ENCODE measurements at regions not wholly inside any gene's neighbourhood (a gene's known extent, or its start where the extent isn't known, plus 50 kb on each side); places are given as distances from the start of the nearest gene placed in this dataset.

DNA sequence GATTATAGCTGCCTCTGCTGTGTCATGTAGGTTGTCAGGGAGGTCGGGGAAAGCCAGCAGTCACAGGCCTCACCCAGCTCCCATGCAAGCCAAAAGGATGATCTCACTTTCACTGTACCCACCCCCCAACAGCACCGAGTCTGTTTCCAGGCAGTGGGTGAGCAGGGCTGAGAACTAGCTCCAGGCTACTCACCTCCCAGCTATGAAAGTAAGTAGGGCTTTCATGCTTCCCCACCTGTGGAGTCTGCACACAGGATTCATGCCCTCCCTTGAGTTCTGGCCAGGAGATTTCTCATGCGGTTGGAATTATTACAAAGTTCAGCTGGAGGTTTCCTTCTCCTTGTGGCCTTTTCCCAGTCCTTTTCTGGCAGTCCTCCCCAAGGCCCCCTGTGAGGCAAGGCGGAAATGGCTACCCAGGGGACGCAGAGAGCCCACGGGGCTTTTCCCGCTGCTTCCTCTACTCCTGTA is 356.2 kb downstream of the SV2B start:
- TF ChIP-seq, protein P1, sequence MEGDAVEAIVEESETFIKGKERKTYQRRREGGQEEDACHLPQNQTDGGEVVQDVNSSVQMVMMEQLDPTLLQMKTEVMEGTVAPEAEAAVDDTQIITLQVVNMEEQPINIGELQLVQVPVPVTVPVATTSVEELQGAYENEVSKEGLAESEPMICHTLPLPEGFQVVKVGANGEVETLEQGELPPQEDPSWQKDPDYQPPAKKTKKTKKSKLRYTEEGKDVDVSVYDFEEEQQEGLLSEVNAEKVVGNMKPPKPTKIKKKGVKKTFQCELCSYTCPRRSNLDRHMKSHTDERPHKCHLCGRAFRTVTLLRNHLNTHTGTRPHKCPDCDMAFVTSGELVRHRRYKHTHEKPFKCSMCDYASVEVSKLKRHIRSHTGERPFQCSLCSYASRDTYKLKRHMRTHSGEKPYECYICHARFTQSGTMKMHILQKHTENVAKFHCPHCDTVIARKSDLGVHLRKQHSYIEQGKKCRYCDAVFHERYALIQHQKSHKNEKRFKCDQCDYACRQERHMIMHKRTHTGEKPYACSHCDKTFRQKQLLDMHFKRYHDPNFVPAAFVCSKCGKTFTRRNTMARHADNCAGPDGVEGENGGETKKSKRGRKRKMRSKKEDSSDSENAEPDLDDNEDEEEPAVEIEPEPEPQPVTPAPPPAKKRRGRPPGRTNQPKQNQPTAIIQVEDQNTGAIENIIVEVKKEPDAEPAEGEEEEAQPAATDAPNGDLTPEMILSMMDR (IDR thresholded peaks at IDR 0.05; ENCODE audit: extremely low read depth, low read depth, low read length): no peak
- H3K36me3 ChIP-seq (ENCODE audit: insufficient read depth, low read length): no peaks in the 10 kb centered on the region
- H3K27ac ChIP-seq (ENCODE audit: low read depth, low read length): peak overlapping the region; percentile 8
- H3K4me3 ChIP-seq (ENCODE audit: insufficient read depth, low read length): no peak overlapping the region
- peak overlapping the region; percentile 20 for H3K4me2 ChIP-seq (ENCODE audit: insufficient read depth, low read length)
- no peaks in the 10 kb centered on the region for H3K27me3 ChIP-seq (ENCODE audit: insufficient read depth, low read length)
- no peak for DNase-seq (ENCODE audit: insufficient read length, low spot score, missing footprints)
- H3K79me2 ChIP-seq (ENCODE audit: insufficient read depth, low read length): no peaks in the 10 kb centered on the region
- no peaks in the 10 kb centered on the region for H3K9me3 ChIP-seq (ENCODE audit: low read depth, low read length)
- peaks cover 10% of the 10 kb centered on the region for H3K4me1 ChIP-seq (ENCODE audit: insufficient read depth, low read length)
- H2AFZ ChIP-seq (ENCODE audit: low read length): peak overlapping the region; percentile 38
- H4K20me1 ChIP-seq (ENCODE audit: insufficient read depth, low read length): no peaks in the 10 kb centered on the region

DNA sequence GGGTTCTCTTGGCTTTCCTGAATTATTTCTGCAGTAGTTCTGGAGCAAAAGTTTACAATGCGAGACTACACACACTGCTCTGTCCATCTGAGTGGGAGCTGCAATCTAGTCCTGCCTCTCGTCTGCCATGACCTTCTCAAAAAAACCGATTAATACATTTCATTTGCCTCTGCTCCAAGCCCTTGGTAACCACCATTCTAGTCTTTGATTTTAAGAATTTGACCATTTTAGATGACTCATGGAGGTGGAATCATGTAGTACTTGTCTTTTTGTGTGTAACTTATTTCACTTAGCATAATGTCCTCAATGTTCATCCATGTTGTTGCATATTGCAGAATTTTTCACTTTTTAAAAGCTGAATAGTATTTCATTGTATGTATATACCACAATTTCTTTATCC is 356.9 kb downstream of the SV2B start:
- H3K4me1 ChIP-seq (ENCODE audit: insufficient read depth, low read length): peaks cover 10% of the 10 kb centered on the region
- no peaks in the 10 kb centered on the region for H3K79me2 ChIP-seq (ENCODE audit: insufficient read depth, low read length)
- no peaks in the 10 kb centered on the region for H3K9me3 ChIP-seq (ENCODE audit: low read depth, low read length)
- H3K4me2 ChIP-seq (ENCODE audit: insufficient read depth, low read length): peak overlapping the region; percentile 20
- TF ChIP-seq, protein P1 (IDR thresholded peaks at IDR 0.05; ENCODE audit: extremely low read depth, low read depth, low read length): no peak
- no peak overlapping the region for H3K4me3 ChIP-seq (ENCODE audit: insufficient read depth, low read length)
- H3K27me3 ChIP-seq (ENCODE audit: insufficient read depth, low read length): no peaks in the 10 kb centered on the region
- H4K20me1 ChIP-seq (ENCODE audit: insufficient read depth, low read length): no peaks in the 10 kb centered on the region
- H3K36me3 ChIP-seq (ENCODE audit: insufficient read depth, low read length): no peaks in the 10 kb centered on the region
- no peak overlapping the region for H2AFZ ChIP-seq (ENCODE audit: low read length)
- DNase-seq (ENCODE audit: insufficient read length, low spot score, missing footprints): no peak
- H3K27ac ChIP-seq (ENCODE audit: low read depth, low read length): peak overlapping the region; percentile 4

DNA sequence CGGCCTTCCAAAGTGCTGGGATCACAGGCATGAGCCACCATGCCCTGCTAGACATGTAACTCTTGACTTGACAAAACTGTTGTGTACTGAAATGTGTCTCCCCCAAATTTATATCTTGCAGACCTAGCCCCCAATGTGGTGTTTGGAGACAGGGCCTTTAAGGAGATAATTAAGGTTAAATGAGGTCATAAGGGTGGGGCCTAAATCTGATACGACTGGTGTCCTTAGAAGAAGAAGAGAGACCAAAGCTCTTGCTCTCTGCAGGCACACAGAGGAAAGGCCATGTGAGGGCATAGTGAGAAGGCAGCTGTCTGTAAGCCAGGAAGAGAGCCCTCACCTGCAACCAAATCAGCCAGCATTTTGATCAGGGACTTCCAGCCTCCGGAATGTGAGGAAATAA is 361.3 kb downstream of the SV2B start:
- Histone ChIP-seq H3K9me3 (ENCODE audit: low read depth, low read length) (no peaks in the 10 kb centered on the region), H2AFZ (ENCODE audit: low read length) (no peak overlapping the region), H3K27ac (ENCODE audit: low read depth, low read length) (no peak overlapping the region), H3K4me1 (ENCODE audit: insufficient read depth, low read length) (peaks cover 8% of the 10 kb centered on the region), H3K27me3 (ENCODE audit: insufficient read depth, low read length) (no peaks in the 10 kb centered on the region), H3K36me3 (ENCODE audit: insufficient read depth, low read length) (no peaks in the 10 kb centered on the region), H4K20me1 (ENCODE audit: insufficient read depth, low read length) (no peaks in the 10 kb centered on the region), H3K4me3 (ENCODE audit: insufficient read depth, low read length) (no peak overlapping the region), H3K79me2 (ENCODE audit: insufficient read depth, low read length) (no peaks in the 10 kb centered on the region), H3K4me2 (ENCODE audit: insufficient read depth, low read length) (no peak overlapping the region)
- TF ChIP-seq, protein P1 (IDR thresholded peaks at IDR 0.05; ENCODE audit: extremely low read depth, low read depth, low read length): no peak
- no peak for DNase-seq (ENCODE audit: insufficient read length, low spot score, missing footprints)

DNA sequence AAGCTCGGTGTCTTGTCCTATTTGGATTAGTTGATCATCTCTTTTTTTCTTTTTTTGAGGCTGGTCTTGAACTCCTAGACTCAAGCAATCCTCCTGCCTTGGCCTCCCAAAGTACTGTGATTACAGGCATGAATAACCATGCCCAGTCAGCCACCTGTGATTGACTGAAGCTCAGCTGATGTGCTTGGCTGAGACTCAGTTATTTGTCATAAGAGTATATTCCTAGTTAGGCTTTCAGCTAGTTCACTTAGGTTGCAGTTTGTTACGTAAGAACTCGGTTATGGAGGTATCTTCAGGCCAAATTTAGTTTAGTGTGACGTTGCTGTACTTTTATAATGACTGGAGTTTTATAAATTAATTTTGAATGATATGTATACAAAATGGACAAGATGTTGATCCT is 365.0 kb downstream of the SV2B start:
- Histone ChIP-seq H3K4me3 (ENCODE audit: insufficient read depth, low read length) (no peak overlapping the region), H3K4me2 (ENCODE audit: insufficient read depth, low read length) (no peak overlapping the region), H2AFZ (ENCODE audit: low read length) (no peak overlapping the region), H3K4me1 (ENCODE audit: insufficient read depth, low read length) (no peaks in the 10 kb centered on the region), H3K9me3 (ENCODE audit: low read depth, low read length) (no peaks in the 10 kb centered on the region), H3K79me2 (ENCODE audit: insufficient read depth, low read length) (no peaks in the 10 kb centered on the region), H3K27ac (ENCODE audit: low read depth, low read length) (no peak overlapping the region), H3K36me3 (ENCODE audit: insufficient read depth, low read length) (no peaks in the 10 kb centered on the region), H3K27me3 (ENCODE audit: insufficient read depth, low read length) (no peaks in the 10 kb centered on the region), H4K20me1 (ENCODE audit: insufficient read depth, low read length) (no peaks in the 10 kb centered on the region)
- no peak for DNase-seq (ENCODE audit: insufficient read length, low spot score, missing footprints)
- TF ChIP-seq, protein P1 (IDR thresholded peaks at IDR 0.05; ENCODE audit: extremely low read depth, low read depth, low read length): no peak
